Upper lobe of left lung (tissue), 6 donors: ENCODE measurements at regions not wholly inside any gene's neighbourhood (a gene's known extent, or its start where the extent isn't known, plus 50 kb on each side); places are given as distances from the start of the nearest gene placed in this dataset.
A peak's percentile ranks its signal among the peaks of the same experiment; 100 is the strongest.

Experiments
- ATAC-seq, 2 donors: fragments of 200-7000 bp; cut with Tn5 transposase; one replicate each; pipeline ENCODE4 v1.9.1; 2022; ENCODE audit warnings: mild to moderate bottlenecking in 2 of 2, moderate library complexity in 2 of 2; ENCODE audit not compliant: low FRiP score in 2 of 2
- DNase-seq, 2 donors: peaks; one replicate each; pipeline ENCODE4 v3.0.0-alpha.2; 2019 to 2020
- H3K27ac ChIP-seq, 4 donors: fragments of 200-600 bp; sonication (generic); one replicate each; pipeline ENCODE4 v1.5.1; 2016 to 2019
- H3K27me3 ChIP-seq, 4 donors: fragments of 200-600 bp; sonication (generic); one replicate each; pipeline ENCODE4 v1.5.1; 2017 to 2019
- H3K36me3 ChIP-seq, 4 donors: fragments of 200-600 bp; sonication (generic); one replicate each; pipeline ENCODE4 v1.5.1; 2016 to 2019
- H3K4me1 ChIP-seq, 4 donors: fragments of 200-600 bp; sonication (generic); one replicate each; pipeline ENCODE4 v1.5.1; 2018 to 2019
- H3K4me3 ChIP-seq, 4 donors: fragments of 200-600 bp; sonication (generic); one replicate each; pipeline ENCODE4 v1.5.1; 2017 to 2019; ENCODE audit warnings: mild to moderate bottlenecking in 2 of 4, moderate library complexity in 1 of 4
- H3K9me3 ChIP-seq, 4 donors: fragments of 200-600 bp; sonication (generic); one replicate each; pipeline ENCODE4 v1.5.1; 2018 to 2019
- EP300 ChIP-seq, 4 donors: sonication (generic); formaldehyde crosslinking; IDR thresholded peaks; one replicate each; pipeline ENCODE4 v1.5.1; 2017; ENCODE audit warnings: antibody characterized with exemption in 4 of 4, control low read depth in 2 of 4
- POLR2A ChIP-seq, 4 donors: fragments of 450-650 bp; IDR thresholded peaks; one replicate each; pipeline ENCODE4 v1.5.1; 2016 to 2017; ENCODE audit warnings: antibody characterized with exemption in 4 of 4, mild to moderate bottlenecking in 2 of 4
- POLR2AphosphoS5 ChIP-seq, 2 donors: sonication (generic); formaldehyde crosslinking; IDR thresholded peaks; one replicate each; pipeline ENCODE4 v1.5.1; 2017; ENCODE audit warnings: antibody characterized with exemption in 2 of 2
- WGBS, 2 donors: methylation state at CpG; one replicate each; pipeline ENCODE4 v1.1.5; 2017 to 2018; 5-methylcytosine and 5-hydroxymethylcytosine counted together
- TF ChIP-seq, protein P1 (sequence below), 6 experiments: fragments of 450-650 bp in 4 of 6; fragments of 200-600 bp in 2 of 6; sonication (generic) in 2 of 6; IDR thresholded peaks; one replicate each; pipeline ENCODE4 v1.5.1; 2016 to 2019; ENCODE audit warnings: antibody characterized with exemption in 6 of 6
- donor health status: DM: no; HTN: no; CAD: no; lungs with moderate emphysema.
- donor health status: DM: no; HTN: yes; CAD: no; lungs with severe emphysema.

DNA sequence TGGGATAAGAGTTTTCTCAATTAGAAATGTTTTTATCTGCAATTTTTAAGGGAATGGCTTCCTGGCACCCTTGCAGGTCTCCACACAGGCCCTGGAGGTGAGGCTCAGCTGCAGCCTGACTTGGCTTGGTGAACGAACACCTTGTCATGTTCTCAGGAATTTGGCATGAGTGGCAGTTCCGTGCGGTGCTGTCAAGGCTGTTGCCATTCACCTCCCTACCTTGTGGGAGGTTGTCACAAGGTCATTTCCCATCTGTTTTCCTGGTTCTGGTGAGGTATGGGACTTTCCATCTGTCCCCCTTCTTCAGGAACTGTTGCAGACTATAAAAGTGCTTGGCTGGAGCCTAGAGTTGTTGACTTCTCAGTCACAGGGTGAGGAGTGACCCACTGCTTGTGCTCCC lies 82.9 kb downstream of the ELOVL4 start:
- H3K4me3 ChIP-seq: no peak overlapping the region
- TF ChIP-seq POLR2A (IDR thresholded peaks at IDR 0.05): no peak
- no peak for TF ChIP-seq EP300 (IDR thresholded peaks at IDR 0.05)
- TF ChIP-seq, protein P1, sequence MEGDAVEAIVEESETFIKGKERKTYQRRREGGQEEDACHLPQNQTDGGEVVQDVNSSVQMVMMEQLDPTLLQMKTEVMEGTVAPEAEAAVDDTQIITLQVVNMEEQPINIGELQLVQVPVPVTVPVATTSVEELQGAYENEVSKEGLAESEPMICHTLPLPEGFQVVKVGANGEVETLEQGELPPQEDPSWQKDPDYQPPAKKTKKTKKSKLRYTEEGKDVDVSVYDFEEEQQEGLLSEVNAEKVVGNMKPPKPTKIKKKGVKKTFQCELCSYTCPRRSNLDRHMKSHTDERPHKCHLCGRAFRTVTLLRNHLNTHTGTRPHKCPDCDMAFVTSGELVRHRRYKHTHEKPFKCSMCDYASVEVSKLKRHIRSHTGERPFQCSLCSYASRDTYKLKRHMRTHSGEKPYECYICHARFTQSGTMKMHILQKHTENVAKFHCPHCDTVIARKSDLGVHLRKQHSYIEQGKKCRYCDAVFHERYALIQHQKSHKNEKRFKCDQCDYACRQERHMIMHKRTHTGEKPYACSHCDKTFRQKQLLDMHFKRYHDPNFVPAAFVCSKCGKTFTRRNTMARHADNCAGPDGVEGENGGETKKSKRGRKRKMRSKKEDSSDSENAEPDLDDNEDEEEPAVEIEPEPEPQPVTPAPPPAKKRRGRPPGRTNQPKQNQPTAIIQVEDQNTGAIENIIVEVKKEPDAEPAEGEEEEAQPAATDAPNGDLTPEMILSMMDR (IDR thresholded peaks at IDR 0.05): no peak
- no peak for TF ChIP-seq POLR2AphosphoS5 (IDR thresholded peaks at IDR 0.05)
- H3K36me3 ChIP-seq: no peaks in the 10 kb centered on the region
- no peaks in the 10 kb centered on the region for H3K27me3 ChIP-seq
- ATAC-seq: no peak
- H3K27ac ChIP-seq: no peak overlapping the region
- WGBS, 2 donors: 36 to 51% methylated on average over 3 of the region's 3 CpGs
- no peaks in the 10 kb centered on the region for H3K9me3 ChIP-seq
- DNase-seq: no peak
- peaks cover 0 to 3% (median under 1%) of the 10 kb centered on the region in 4 donors for H3K4me1 ChIP-seq

DNA sequence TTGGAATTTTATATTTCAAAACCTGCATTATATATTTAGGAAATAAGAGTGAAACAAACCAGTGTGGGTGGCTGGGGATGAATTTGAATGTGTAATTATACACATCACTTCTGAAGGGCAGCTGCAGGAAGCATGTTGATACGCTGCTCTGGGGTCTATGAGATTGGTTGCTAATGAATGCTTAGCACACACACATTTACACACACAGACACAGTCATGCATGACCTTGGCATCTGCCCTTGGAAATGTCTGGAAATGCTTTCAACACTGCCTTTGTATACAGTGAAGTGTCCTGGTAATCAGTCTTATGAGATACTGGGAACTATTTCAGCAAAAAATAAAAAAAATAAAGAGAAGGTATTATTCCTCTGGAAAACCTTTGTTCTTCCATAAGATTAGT lies 83.4 kb downstream of the ELOVL4 start:
- ATAC-seq: no peak
- Histone ChIP-seq H3K4me1 (no peaks in the 10 kb centered on the region), H3K36me3 (no peaks in the 10 kb centered on the region), H3K27ac (no peak overlapping the region), H3K4me3 (no peak overlapping the region), H3K9me3 (no peaks in the 10 kb centered on the region), H3K27me3 (no peaks in the 10 kb centered on the region)
- TF ChIP-seq, protein P1 (IDR thresholded peaks at IDR 0.05): no peak
- no peak for TF ChIP-seq POLR2A (IDR thresholded peaks at IDR 0.05)
- no peak for TF ChIP-seq EP300 (IDR thresholded peaks at IDR 0.05)
- no peak for TF ChIP-seq POLR2AphosphoS5 (IDR thresholded peaks at IDR 0.05)
- 69% methylated on average over 1 of the region's 1 CpG for WGBS, 2 donors
- no peak for DNase-seq

DNA sequence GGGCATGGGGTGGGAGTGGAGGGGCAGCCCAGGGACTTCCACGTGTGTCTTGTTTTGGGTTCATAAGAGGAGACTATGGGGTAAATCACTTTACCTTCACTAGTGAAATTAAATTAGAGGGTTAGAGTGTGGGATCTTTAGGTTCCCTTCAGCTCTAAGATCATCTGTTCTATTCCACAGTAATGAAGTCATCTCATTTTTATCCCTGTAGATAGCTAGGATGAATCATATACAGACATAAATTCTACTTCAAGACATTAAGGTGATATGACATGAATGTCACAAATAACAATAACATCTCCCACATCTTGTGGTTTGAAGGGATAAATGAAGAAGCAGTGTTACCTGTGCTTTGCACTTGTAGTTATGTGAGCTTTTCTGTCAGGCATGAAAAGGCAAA lies 83.8 kb downstream of the ELOVL4 start:
- 86 to 88% methylated on average over 1 of the region's 1 CpG for WGBS, 2 donors
- no peaks in the 10 kb centered on the region for H3K4me1 ChIP-seq
- no peak overlapping the region for H3K4me3 ChIP-seq
- H3K27ac ChIP-seq: no peak overlapping the region
- no peaks in the 10 kb centered on the region for H3K27me3 ChIP-seq
- no peaks in the 10 kb centered on the region for H3K9me3 ChIP-seq
- ATAC-seq: no peak
- DNase-seq: no peak
- H3K36me3 ChIP-seq: no peaks in the 10 kb centered on the region
- TF ChIP-seq EP300 (IDR thresholded peaks at IDR 0.05) (no peak), POLR2AphosphoS5 (IDR thresholded peaks at IDR 0.05) (no peak), POLR2A (IDR thresholded peaks at IDR 0.05) (no peak)
- TF ChIP-seq, protein P1 (IDR thresholded peaks at IDR 0.05): no peak

DNA sequence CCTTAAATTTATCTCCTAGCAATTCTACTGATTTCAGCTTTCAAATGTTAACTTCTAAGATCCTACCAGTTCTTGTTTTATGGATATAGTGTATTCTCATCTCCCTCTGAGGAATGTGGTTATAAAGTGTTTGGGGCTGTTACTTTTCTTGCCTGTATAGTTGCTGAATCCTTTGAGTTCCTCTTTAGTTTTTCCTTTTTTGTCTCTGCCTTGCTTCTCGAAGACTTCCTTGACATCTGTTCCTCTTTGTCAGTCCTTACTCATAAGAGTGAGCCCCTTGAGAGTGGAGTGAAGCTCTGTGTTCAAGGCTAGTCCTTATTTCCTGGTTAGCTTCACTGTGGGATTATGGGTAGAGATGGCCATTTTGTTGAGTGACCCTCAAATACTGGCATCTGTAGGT lies 84.6 kb downstream of the ELOVL4 start:
- H3K36me3 ChIP-seq: no peaks in the 10 kb centered on the region
- DNase-seq (no peak), ATAC-seq (peak in 1 of 2 donors; percentile 8)
- TF ChIP-seq POLR2A (IDR thresholded peaks at IDR 0.05) (no peak), EP300 (IDR thresholded peaks at IDR 0.05) (no peak), POLR2AphosphoS5 (IDR thresholded peaks at IDR 0.05) (no peak)
- TF ChIP-seq, protein P1 (IDR thresholded peaks at IDR 0.05): no peak
- H3K4me3 ChIP-seq: no peak overlapping the region
- no peaks in the 10 kb centered on the region for H3K9me3 ChIP-seq
- no peak overlapping the region for H3K27ac ChIP-seq
- H3K27me3 ChIP-seq: no peaks in the 10 kb centered on the region
- WGBS, 2 donors: 56 to 80% methylated on average over 1 of the region's 1 CpG
- H3K4me1 ChIP-seq: no peaks in the 10 kb centered on the region

DNA sequence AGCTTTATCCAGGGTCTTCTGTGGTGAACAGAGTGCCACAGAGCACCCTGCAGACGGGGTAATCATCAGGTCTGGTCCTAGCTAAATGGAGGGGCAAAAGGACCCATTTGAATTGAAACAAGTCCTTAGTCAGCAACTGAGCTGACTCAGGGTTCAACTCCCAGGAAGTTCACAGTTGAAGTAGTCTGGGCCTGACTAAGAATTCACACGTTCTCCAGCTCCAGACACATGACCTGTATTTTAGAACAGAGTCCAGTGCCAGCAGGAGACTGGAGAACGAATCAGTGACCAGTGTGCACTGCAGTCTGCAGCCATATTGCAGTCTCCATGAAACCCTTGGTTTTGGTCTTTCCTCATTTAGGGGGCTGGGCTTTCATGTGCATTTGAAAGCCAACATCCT lies 85.2 kb downstream of the ELOVL4 start:
- ATAC-seq (no peak), DNase-seq (no peak)
- Histone ChIP-seq H3K27ac (no peak overlapping the region), H3K4me3 (no peak overlapping the region), H3K9me3 (no peaks in the 10 kb centered on the region), H3K4me1 (no peaks in the 10 kb centered on the region), H3K27me3 (no peaks in the 10 kb centered on the region), H3K36me3 (no peaks in the 10 kb centered on the region)
- WGBS, 2 donors: 80 to 81% methylated on average over 2 to 3 of the region's 3 CpGs
- TF ChIP-seq, protein P1 (IDR thresholded peaks at IDR 0.05): no peak
- TF ChIP-seq EP300 (IDR thresholded peaks at IDR 0.05) (no peak), POLR2AphosphoS5 (IDR thresholded peaks at IDR 0.05) (no peak), POLR2A (IDR thresholded peaks at IDR 0.05) (no peak)
